ENCODE measurements at regions not wholly inside any gene's neighbourhood (a gene's known extent, or its start where the extent isn't known, plus 50 kb on each side); places are given as distances from the start of the nearest gene placed in this dataset.

- no peak for TF ChIP-seq EZH2 (IDR thresholded peaks at IDR 0.05; ENCODE audit: insufficient read depth, poor library complexity, severe bottlenecking)
- no peak for TF ChIP-seq EZH2phosphoT487 (IDR thresholded peaks at IDR 0.05; ENCODE audit: insufficient read depth, low read depth)
These were observed 109.5 kb upstream of the CIBAR2 start for GRCh38 chr16:85221771-85222154.
